ENCODE measurements at regions not wholly inside any gene's neighbourhood (a gene's known extent, or its start where the extent isn't known, plus 50 kb on each side); places are given as distances from the start of the nearest gene placed in this dataset.

DNA sequence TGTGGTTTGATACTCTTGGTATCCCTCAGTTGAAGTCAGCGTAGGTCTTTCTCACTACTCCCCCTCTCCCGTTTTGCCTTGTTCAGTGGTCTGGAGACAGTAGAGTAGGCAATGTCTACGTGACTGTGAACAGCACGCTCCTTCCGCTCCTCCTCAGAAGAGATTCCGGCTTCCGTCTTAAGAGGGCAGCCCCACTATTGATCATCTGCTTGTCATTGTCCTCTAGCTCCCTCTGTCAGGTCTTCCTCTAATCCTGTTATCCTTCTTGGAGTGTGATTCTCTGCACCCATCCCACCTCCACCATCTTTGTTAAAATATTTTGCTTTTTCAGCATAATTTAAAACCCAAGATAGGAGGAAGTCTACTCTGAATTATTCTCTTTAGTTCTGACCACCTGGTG lies 129.9 kb upstream of the KCNK2 start:
- no peak overlapping the region for H3K27ac ChIP-seq (ENCODE audit: low read length in 2 of 2)
- ChIA-PET POLR2A (no interaction called here), CTCF (no interaction called here)
- H3K4me3 ChIP-seq (ENCODE audit: control extremely low read depth in 1 of 5, extremely low read depth in 1 of 5, insufficient read depth in 1 of 5, low read depth in 2 of 5, low read length in 4 of 5), result no peak overlapping the region
- Mint-ChIP-seq H3K4me3 (no peak overlapping the region), H3K9me3 (ENCODE audit: insufficient read depth) (no peaks in the 10 kb centered on the region), H3K27me3 (no peaks in the 10 kb centered on the region), H3K4me1 (no peaks in the 10 kb centered on the region), H3K27ac (no peak overlapping the region)
- 83% methylated on average over 6 of the region's 7 CpGs for WGBS (ENCODE audit: insufficient coverage)
- H3K9ac ChIP-seq (ENCODE audit: low read length), result no peak overlapping the region
- no peaks in the 10 kb centered on the region for H3K4me1 ChIP-seq (ENCODE audit: control insufficient read depth in 2 of 2, insufficient read depth in 2 of 2, low read length in 2 of 2)
- no peak overlapping the region for H3K4me2 ChIP-seq (replicated peaks; ENCODE audit: low read depth, low read length, poor library complexity, severe bottlenecking)
- no peaks in the 10 kb centered on the region for H3K79me2 ChIP-seq (ENCODE audit: control insufficient read depth, insufficient read depth, low read length)
- H3K9me3 ChIP-seq (ENCODE audit: control extremely low read depth in 1 of 3, control insufficient read depth in 2 of 3, insufficient read depth in 1 of 3, low read length in 2 of 3), result no peaks in the 10 kb centered on the region
- H4K20me1 ChIP-seq (ENCODE audit: control insufficient read depth, insufficient read depth, low read length, poor library complexity, severe bottlenecking), result no peaks in the 10 kb centered on the region
- no peak overlapping the region for H2AFZ ChIP-seq (ENCODE audit: insufficient read depth, low read depth, low read length, poor library complexity, severe bottlenecking)
- DNase-seq, result no peak
- no peaks in the 10 kb centered on the region for H3K27me3 ChIP-seq (replicated peaks in 1 of 4; ENCODE audit: control extremely low read depth in 1 of 4, control insufficient read depth in 3 of 4, insufficient read depth in 4 of 4, low read length in 3 of 4)
- H3K36me3 ChIP-seq (replicated peaks in 1 of 2; ENCODE audit: control extremely low read depth in 1 of 2, control insufficient read depth in 1 of 2, extremely low read depth in 1 of 2, insufficient read depth in 2 of 2, low read length in 1 of 2), result no peaks in the 10 kb centered on the region
- TF ChIP-seq EZH2 (IDR thresholded peaks at IDR 0.05; ENCODE audit: borderline replicate concordance, insufficient read depth, low read depth, low read length, poor library complexity, severe bottlenecking), result no peak
- TF ChIP-seq, protein P1, sequence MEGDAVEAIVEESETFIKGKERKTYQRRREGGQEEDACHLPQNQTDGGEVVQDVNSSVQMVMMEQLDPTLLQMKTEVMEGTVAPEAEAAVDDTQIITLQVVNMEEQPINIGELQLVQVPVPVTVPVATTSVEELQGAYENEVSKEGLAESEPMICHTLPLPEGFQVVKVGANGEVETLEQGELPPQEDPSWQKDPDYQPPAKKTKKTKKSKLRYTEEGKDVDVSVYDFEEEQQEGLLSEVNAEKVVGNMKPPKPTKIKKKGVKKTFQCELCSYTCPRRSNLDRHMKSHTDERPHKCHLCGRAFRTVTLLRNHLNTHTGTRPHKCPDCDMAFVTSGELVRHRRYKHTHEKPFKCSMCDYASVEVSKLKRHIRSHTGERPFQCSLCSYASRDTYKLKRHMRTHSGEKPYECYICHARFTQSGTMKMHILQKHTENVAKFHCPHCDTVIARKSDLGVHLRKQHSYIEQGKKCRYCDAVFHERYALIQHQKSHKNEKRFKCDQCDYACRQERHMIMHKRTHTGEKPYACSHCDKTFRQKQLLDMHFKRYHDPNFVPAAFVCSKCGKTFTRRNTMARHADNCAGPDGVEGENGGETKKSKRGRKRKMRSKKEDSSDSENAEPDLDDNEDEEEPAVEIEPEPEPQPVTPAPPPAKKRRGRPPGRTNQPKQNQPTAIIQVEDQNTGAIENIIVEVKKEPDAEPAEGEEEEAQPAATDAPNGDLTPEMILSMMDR (IDR thresholded peaks at IDR 0.05), result no peak
- no peak for ATAC-seq (ENCODE audit: low read depth)
- intact Hi-C loops (cut with micrococcal nuclease), result no loop called here

DNA sequence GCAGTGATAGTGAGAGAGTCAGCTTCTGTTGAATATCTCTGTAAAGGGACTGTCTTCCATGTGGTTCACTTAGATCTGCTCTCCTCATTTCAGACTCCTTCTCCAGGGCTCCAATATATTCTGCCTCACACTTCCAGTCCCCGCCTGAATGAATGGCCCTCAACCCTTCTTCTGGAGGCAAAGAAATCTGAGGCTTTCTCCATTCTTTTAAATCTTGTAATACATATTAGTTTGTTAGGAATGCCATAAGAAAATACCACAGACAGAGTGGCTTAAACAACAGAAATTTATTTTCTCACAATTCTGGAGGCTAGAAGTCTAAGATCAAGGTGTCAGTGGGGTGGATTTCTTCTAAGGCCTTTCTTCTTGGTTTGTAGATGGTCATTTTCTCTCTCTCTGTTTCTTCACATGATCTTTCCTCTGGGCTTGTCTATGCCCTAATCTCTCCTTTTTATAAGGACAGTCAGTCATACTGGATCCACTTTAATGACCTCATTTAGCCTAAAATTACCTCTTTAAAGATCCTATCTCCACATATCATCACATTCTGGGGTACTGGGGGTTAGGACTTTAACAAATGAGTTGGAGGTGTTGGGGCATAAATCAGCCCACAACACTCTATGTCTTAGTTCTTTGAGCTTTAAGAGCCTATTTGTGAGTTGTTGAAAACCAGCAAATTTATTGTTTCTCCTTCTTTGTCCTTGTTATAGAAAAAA lies 128.5 kb upstream of the KCNK2 start:
- Mint-ChIP-seq H3K9me3 (ENCODE audit: insufficient read depth) (no peaks in the 10 kb centered on the region), H3K27ac (no peak overlapping the region), H3K4me3 (no peak overlapping the region), H3K4me1 (no peaks in the 10 kb centered on the region), H3K27me3 (no peaks in the 10 kb centered on the region)
- no CpG with 5 or more reads among the region's 1 CpG for WGBS (ENCODE audit: insufficient coverage)
- Histone ChIP-seq H3K4me3 (ENCODE audit: control extremely low read depth in 1 of 5, extremely low read depth in 1 of 5, insufficient read depth in 1 of 5, low read depth in 2 of 5, low read length in 4 of 5) (no peak overlapping the region), H3K36me3 (replicated peaks in 1 of 2; ENCODE audit: control extremely low read depth in 1 of 2, control insufficient read depth in 1 of 2, extremely low read depth in 1 of 2, insufficient read depth in 2 of 2, low read length in 1 of 2) (no peaks in the 10 kb centered on the region), H3K9ac (ENCODE audit: low read length) (no peak overlapping the region), H3K4me2 (replicated peaks; ENCODE audit: low read depth, low read length, poor library complexity, severe bottlenecking) (no peak overlapping the region), H4K20me1 (ENCODE audit: control insufficient read depth, insufficient read depth, low read length, poor library complexity, severe bottlenecking) (no peaks in the 10 kb centered on the region), H2AFZ (ENCODE audit: insufficient read depth, low read depth, low read length, poor library complexity, severe bottlenecking) (no peak overlapping the region), H3K9me3 (ENCODE audit: control extremely low read depth in 1 of 3, control insufficient read depth in 2 of 3, insufficient read depth in 1 of 3, low read length in 2 of 3) (no peaks in the 10 kb centered on the region), H3K79me2 (ENCODE audit: control insufficient read depth, insufficient read depth, low read length) (no peaks in the 10 kb centered on the region), H3K4me1 (ENCODE audit: control insufficient read depth in 2 of 2, insufficient read depth in 2 of 2, low read length in 2 of 2) (no peaks in the 10 kb centered on the region), H3K27ac (ENCODE audit: low read length in 2 of 2) (no peak overlapping the region), H3K27me3 (replicated peaks in 1 of 4; ENCODE audit: control extremely low read depth in 1 of 4, control insufficient read depth in 3 of 4, insufficient read depth in 4 of 4, low read length in 3 of 4) (no peaks in the 10 kb centered on the region)
- no peak for ATAC-seq (ENCODE audit: low read depth)
- intact Hi-C loops (cut with micrococcal nuclease), result no loop called here
- POLR2A ChIA-PET, result no interaction called here
- no peak for DNase-seq
- no peak for TF ChIP-seq EZH2 (IDR thresholded peaks at IDR 0.05; ENCODE audit: borderline replicate concordance, insufficient read depth, low read depth, low read length, poor library complexity, severe bottlenecking)
- TF ChIP-seq, protein P1 (IDR thresholded peaks at IDR 0.05), result no peak
- CTCF ChIA-PET, result no interaction called here
